ENCODE measurements at regions not wholly inside any gene's neighbourhood (a gene's known extent, or its start where the extent isn't known, plus 50 kb on each side); places are given as distances from the start of the nearest gene placed in this dataset.

DNA sequence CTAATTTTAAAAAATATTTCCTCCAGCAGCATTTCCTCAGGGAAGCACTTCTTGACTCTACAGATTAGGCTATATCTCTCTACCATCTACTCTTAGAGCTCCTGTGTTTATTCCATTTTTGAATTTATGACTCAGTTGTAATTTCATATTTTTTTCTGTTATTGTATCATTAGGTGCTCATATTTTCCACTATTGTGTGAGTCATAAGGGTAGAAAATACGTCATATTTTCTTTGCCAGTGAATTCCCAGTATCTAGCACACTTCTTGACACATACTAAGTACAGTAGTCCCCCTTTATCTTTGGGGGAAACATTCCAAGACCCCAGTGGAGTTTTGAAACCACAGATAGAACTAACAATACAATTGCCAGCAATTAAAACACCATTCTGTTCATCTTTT, 431.2 kb downstream of the GASK1B start:
- TF ChIP-seq, protein P1, sequence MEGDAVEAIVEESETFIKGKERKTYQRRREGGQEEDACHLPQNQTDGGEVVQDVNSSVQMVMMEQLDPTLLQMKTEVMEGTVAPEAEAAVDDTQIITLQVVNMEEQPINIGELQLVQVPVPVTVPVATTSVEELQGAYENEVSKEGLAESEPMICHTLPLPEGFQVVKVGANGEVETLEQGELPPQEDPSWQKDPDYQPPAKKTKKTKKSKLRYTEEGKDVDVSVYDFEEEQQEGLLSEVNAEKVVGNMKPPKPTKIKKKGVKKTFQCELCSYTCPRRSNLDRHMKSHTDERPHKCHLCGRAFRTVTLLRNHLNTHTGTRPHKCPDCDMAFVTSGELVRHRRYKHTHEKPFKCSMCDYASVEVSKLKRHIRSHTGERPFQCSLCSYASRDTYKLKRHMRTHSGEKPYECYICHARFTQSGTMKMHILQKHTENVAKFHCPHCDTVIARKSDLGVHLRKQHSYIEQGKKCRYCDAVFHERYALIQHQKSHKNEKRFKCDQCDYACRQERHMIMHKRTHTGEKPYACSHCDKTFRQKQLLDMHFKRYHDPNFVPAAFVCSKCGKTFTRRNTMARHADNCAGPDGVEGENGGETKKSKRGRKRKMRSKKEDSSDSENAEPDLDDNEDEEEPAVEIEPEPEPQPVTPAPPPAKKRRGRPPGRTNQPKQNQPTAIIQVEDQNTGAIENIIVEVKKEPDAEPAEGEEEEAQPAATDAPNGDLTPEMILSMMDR (IDR thresholded peaks at IDR 0.05; ENCODE audit: low read length, missing control alignments): no peak
- peak; percentile 10 for DNase-seq (ENCODE audit: low read depth)

DNA sequence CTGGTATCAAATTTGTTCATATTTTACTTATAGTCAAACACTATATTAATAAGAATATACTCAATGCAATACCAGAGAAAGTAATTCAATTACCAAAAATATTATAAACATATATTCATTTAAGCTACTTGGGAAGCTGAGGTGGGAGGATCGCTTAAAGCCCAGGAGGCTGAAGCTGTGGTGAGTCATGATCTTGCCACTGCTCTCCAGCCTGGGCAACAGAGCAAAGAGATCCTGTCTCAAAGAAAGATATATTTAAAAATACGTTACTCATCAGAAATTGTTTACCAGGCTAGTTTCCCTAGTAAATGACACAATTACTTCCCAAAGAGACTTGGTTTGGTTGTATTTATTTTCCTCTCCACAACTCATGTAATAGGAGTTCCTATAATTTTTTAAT, 433.6 kb downstream of the GASK1B start:
- H3K4me3 ChIP-seq (replicated peaks; ENCODE audit: low read depth, low read length): no peak overlapping the region
- TF ChIP-seq, protein P1 (IDR thresholded peaks at IDR 0.05; ENCODE audit: low read length, missing control alignments): no peak
- DNase-seq (ENCODE audit: low read depth): peak; percentile 47

More for the DNA sequence above, 431.2 kb downstream of the GASK1B start:
- no peak overlapping the region for H3K4me3 ChIP-seq (replicated peaks; ENCODE audit: low read depth, low read length)

DNA sequence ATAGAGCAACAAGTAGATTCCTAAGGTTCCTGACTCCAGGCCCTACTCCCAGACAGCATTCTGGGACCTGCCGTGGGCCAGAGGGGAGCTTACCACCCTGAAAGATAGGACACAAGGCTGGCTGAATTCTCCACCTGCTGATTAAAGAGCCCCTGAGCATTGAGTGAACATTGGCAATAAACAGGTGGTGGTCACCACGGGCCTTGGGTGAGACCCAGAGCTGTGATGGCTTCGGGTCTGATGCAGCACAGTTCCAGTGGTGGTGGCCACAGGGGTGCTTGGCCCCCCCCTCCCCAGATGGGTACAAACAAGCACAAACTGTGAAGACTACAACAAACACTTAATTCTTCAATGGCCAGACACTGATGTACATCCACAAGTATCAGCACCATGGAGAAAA, 444.6 kb downstream of the GASK1B start:
- TF ChIP-seq, protein P1 (IDR thresholded peaks at IDR 0.05; ENCODE audit: low read length, missing control alignments): no peak
- H3K4me3 ChIP-seq (replicated peaks; ENCODE audit: low read depth, low read length): no peak overlapping the region
- DNase-seq (ENCODE audit: low read depth): no peak

DNA sequence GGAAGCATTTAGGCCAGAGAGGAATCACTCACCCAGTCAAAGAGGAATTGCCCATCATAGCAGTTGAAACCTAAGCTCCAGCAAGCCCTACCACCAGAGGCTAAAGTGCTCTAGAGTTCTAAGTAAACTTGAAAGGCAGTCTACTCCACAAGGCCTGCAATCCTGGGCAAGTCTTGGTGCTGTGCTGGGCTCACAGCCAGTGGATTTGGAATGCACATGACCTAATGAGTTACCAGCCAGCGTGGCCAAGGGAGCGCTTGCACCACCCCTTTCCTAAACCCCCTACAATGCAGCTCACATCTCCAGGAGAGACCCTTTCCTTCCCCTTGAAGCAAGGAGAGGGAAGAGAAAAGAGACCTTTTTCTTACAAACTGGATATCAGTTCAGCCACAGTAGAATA, 445.7 kb downstream of the GASK1B start:
- TF ChIP-seq, protein P1 (IDR thresholded peaks at IDR 0.05; ENCODE audit: low read length, missing control alignments): no peak
- DNase-seq (ENCODE audit: low read depth): no peak

DNA sequence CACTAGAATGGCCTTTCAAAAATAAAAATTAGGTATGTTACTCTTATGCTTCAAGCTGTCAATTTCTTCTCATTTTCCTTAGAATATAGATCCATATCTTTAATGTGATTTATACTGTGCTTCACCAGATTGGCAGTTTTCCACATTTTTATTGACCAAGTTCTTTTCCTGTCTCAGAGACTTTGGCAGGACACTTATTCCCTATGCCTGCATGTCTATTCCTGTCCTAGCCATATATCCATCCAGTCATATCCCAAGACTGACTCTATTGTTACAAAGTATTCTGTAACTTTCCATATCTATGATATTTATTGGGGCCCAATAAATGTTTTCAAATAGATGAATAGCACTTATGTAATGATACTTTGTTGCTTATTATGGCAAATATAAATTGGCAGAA, 450.7 kb downstream of the GASK1B start:
- no peak overlapping the region for H3K4me3 ChIP-seq (replicated peaks; ENCODE audit: low read depth, low read length)
- DNase-seq (ENCODE audit: low read depth): no peak
- TF ChIP-seq, protein P1 (IDR thresholded peaks at IDR 0.05; ENCODE audit: low read length, missing control alignments): no peak

More for the DNA sequence above, 445.7 kb downstream of the GASK1B start:
- no peak overlapping the region for H3K4me3 ChIP-seq (replicated peaks; ENCODE audit: low read depth, low read length)

DNA sequence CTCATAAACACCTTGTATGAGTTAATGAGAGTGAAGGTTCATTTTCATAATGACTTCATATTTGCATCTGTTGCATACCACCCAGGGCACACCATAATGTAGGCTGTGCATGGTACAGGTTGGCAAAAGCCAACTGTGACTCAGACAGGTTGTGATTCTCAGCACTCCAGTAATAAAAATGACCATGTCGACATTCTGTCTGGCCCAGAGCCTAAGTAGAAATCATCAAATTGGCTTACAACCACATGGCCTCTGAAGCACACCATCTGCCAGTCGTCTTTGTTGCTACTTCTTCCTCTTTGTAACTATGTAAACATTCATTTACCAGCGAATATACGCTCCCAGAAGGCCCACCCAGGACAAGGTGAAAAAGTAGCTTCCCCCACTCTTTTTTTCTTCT, 459.5 kb downstream of the GASK1B start:
- peak; percentile 18 for DNase-seq (ENCODE audit: low read depth)
- TF ChIP-seq, protein P1 (IDR thresholded peaks at IDR 0.05; ENCODE audit: low read length, missing control alignments): no peak

DNA sequence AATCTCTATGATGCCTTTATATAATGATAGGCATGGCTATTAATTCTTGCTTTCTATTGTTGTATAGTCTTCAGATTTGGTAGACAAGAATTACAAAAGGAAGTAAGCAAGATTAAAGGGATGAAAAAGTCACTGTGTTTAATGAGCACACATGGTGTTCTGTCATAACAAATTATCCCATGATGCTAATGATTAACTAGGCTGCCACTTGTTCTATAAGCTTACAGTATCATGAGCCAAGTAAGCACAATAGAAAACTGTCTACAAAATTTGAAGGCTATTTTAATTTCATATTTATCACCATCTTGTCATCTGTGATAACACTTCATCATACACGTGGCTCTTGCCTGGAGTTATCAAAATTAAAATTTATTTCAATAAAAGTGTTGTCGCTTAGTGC, 466.7 kb downstream of the GASK1B start:
- no peak for DNase-seq (ENCODE audit: low read depth)
- TF ChIP-seq, protein P1 (IDR thresholded peaks at IDR 0.05; ENCODE audit: low read length, missing control alignments): no peak
- H3K4me3 ChIP-seq (replicated peaks; ENCODE audit: low read depth, low read length): no peak overlapping the region

More for the DNA sequence above, 459.5 kb downstream of the GASK1B start:
- no peak overlapping the region for H3K4me3 ChIP-seq (replicated peaks; ENCODE audit: low read depth, low read length)

Measured in fibroblast of pulmonary artery (primary cell).